ENCODE measurements at regions not wholly inside any gene's neighbourhood (a gene's known extent, or its start where the extent isn't known, plus 50 kb on each side); places are given as distances from the start of the nearest gene placed in this dataset.

GRCh38 chr12:123069436-123070266 lies 81.2 kb downstream of the PITPNM2 start:
- no peak overlapping the region for H3K4me3 ChIP-seq (ENCODE audit: low read length in 2 of 2)
- H3K9me3 ChIP-seq (ENCODE audit: control insufficient read depth in 2 of 2, low read length in 2 of 2): no peaks in the 10 kb centered on the region
- H3K9ac ChIP-seq (ENCODE audit: low read length in 2 of 2): no peak overlapping the region
- H3K27ac ChIP-seq (ENCODE audit: low read length): no peak overlapping the region
- H3K36me3 ChIP-seq (ENCODE audit: control insufficient read depth in 2 of 2, insufficient read depth in 2 of 2, low read length in 2 of 2): no peaks in the 10 kb centered on the region
- peaks cover 51% of the 10 kb centered on the region for H3K4me1 ChIP-seq (ENCODE audit: control insufficient read depth, insufficient read depth, low read length)
- no peaks in the 10 kb centered on the region for H3K27me3 ChIP-seq (ENCODE audit: control insufficient read depth in 1 of 2, insufficient read depth in 2 of 2, low read length in 2 of 2)

- Histone ChIP-seq H3K9me3 (ENCODE audit: control insufficient read depth in 2 of 2, low read length in 2 of 2) (no peaks in the 10 kb centered on the region), H3K27ac (ENCODE audit: low read length) (no peak overlapping the region), H3K9ac (ENCODE audit: low read length in 2 of 2) (no peak overlapping the region), H3K4me1 (ENCODE audit: control insufficient read depth, insufficient read depth, low read length) (peaks cover 66% of the 10 kb centered on the region), H3K4me3 (ENCODE audit: low read length in 2 of 2) (no peak overlapping the region), H3K27me3 (ENCODE audit: control insufficient read depth in 1 of 2, insufficient read depth in 2 of 2, low read length in 2 of 2) (no peaks in the 10 kb centered on the region), H3K36me3 (ENCODE audit: control insufficient read depth in 2 of 2, insufficient read depth in 2 of 2, low read length in 2 of 2) (no peaks in the 10 kb centered on the region)
These were observed 83.2 kb downstream of the PITPNM2 start for GRCh38 chr12:123067654-123068053.

- no peak overlapping the region for H3K4me3 ChIP-seq (ENCODE audit: low read length in 2 of 2)
- no peaks in the 10 kb centered on the region for H3K9me3 ChIP-seq (ENCODE audit: control insufficient read depth in 2 of 2, low read length in 2 of 2)
- no peak overlapping the region for H3K27ac ChIP-seq (ENCODE audit: low read length)
- H3K9ac ChIP-seq (ENCODE audit: low read length in 2 of 2): no peak overlapping the region
- H3K4me1 ChIP-seq (ENCODE audit: control insufficient read depth, insufficient read depth, low read length): peaks cover 70% of the 10 kb centered on the region
- H3K27me3 ChIP-seq (ENCODE audit: control insufficient read depth in 1 of 2, insufficient read depth in 2 of 2, low read length in 2 of 2): no peaks in the 10 kb centered on the region
- H3K36me3 ChIP-seq (ENCODE audit: control insufficient read depth in 2 of 2, insufficient read depth in 2 of 2, low read length in 2 of 2): no peaks in the 10 kb centered on the region
These were observed 84.5 kb downstream of the PITPNM2 start for GRCh38 chr12:123066384-123066710.

- Histone ChIP-seq H3K4me1 (ENCODE audit: control insufficient read depth, insufficient read depth, low read length) (peaks cover 70% of the 10 kb centered on the region), H3K36me3 (ENCODE audit: control insufficient read depth in 2 of 2, insufficient read depth in 2 of 2, low read length in 2 of 2) (no peaks in the 10 kb centered on the region), H3K9ac (ENCODE audit: low read length in 2 of 2) (no peak overlapping the region), H3K27ac (ENCODE audit: low read length) (peak overlapping the region; percentile 64), H3K27me3 (ENCODE audit: control insufficient read depth in 1 of 2, insufficient read depth in 2 of 2, low read length in 2 of 2) (no peaks in the 10 kb centered on the region), H3K4me3 (ENCODE audit: low read length in 2 of 2) (peak overlapping the region in 1 of 2 donors; percentile 22), H3K9me3 (ENCODE audit: control insufficient read depth in 2 of 2, low read length in 2 of 2) (no peaks in the 10 kb centered on the region)
These were observed 85.1 kb downstream of the PITPNM2 start for GRCh38 chr12:123065676-123066383.

- H3K9me3 ChIP-seq (ENCODE audit: control insufficient read depth in 2 of 2, low read length in 2 of 2): no peaks in the 10 kb centered on the region
- peak overlapping the region in 1 of 2 donors; percentile 13 for H3K9ac ChIP-seq (ENCODE audit: low read length in 2 of 2)
- H3K36me3 ChIP-seq (ENCODE audit: control insufficient read depth in 2 of 2, insufficient read depth in 2 of 2, low read length in 2 of 2): no peaks in the 10 kb centered on the region
- H3K27ac ChIP-seq (ENCODE audit: low read length): peak overlapping the region; percentile 64
- no peaks in the 10 kb centered on the region for H3K27me3 ChIP-seq (ENCODE audit: control insufficient read depth in 1 of 2, insufficient read depth in 2 of 2, low read length in 2 of 2)
- peaks cover 69% of the 10 kb centered on the region for H3K4me1 ChIP-seq (ENCODE audit: control insufficient read depth, insufficient read depth, low read length)
- H3K4me3 ChIP-seq (ENCODE audit: low read length in 2 of 2): peak overlapping the region; percentile 49 to 51
These were observed 84.6 kb downstream of the ARL6IP4 start for GRCh38 chr12:123064885-123065619.

- Histone ChIP-seq H3K27ac (ENCODE audit: low read length) (peak overlapping the region; percentile 64), H3K4me1 (ENCODE audit: control insufficient read depth, insufficient read depth, low read length) (peaks cover 71% of the 10 kb centered on the region), H3K36me3 (ENCODE audit: control insufficient read depth in 2 of 2, insufficient read depth in 2 of 2, low read length in 2 of 2) (no peaks in the 10 kb centered on the region), H3K9me3 (ENCODE audit: control insufficient read depth in 2 of 2, low read length in 2 of 2) (no peaks in the 10 kb centered on the region), H3K27me3 (ENCODE audit: control insufficient read depth in 1 of 2, insufficient read depth in 2 of 2, low read length in 2 of 2) (no peaks in the 10 kb centered on the region), H3K9ac (ENCODE audit: low read length in 2 of 2) (peak overlapping the region in 1 of 2 donors; percentile 13), H3K4me3 (ENCODE audit: low read length in 2 of 2) (peak overlapping the region; percentile 49 to 51)
These were observed 83.9 kb downstream of the ARL6IP4 start for GRCh38 chr12:123064366-123064765.

- H3K9me3 ChIP-seq (ENCODE audit: control insufficient read depth in 2 of 2, low read length in 2 of 2): no peaks in the 10 kb centered on the region
- peak overlapping the region; percentile 51 to 58 for H3K4me3 ChIP-seq (ENCODE audit: low read length in 2 of 2)
- peak overlapping the region in 1 of 2 donors; percentile 13 for H3K9ac ChIP-seq (ENCODE audit: low read length in 2 of 2)
- H3K27me3 ChIP-seq (ENCODE audit: control insufficient read depth in 1 of 2, insufficient read depth in 2 of 2, low read length in 2 of 2): no peaks in the 10 kb centered on the region
- peaks cover 75% of the 10 kb centered on the region for H3K4me1 ChIP-seq (ENCODE audit: control insufficient read depth, insufficient read depth, low read length)
- peak overlapping the region; percentile 70 for H3K27ac ChIP-seq (ENCODE audit: low read length)
- H3K36me3 ChIP-seq (ENCODE audit: control insufficient read depth in 2 of 2, insufficient read depth in 2 of 2, low read length in 2 of 2): no peaks in the 10 kb centered on the region
These were observed 83.1 kb downstream of the ARL6IP4 start for GRCh38 chr12:123063535-123063934.

- Histone ChIP-seq H3K9ac (ENCODE audit: low read length in 2 of 2) (no peak overlapping the region), H3K27ac (ENCODE audit: low read length) (peak overlapping the region; percentile 70), H3K4me3 (ENCODE audit: low read length in 2 of 2) (peak overlapping the region in 1 of 2 donors; percentile 58)
These were observed 82.4 kb downstream of the ARL6IP4 start for GRCh38 chr12:123062681-123063486.

GRCh38 chr12:123061441-123062205 lies 81.1 kb downstream of the ARL6IP4 start:
- no peak overlapping the region for H3K9ac ChIP-seq (ENCODE audit: low read length in 2 of 2)
- no peaks in the 10 kb centered on the region for H3K9me3 ChIP-seq (ENCODE audit: control insufficient read depth in 2 of 2, low read length in 2 of 2)
- peaks cover 77% of the 10 kb centered on the region for H3K4me1 ChIP-seq (ENCODE audit: control insufficient read depth, insufficient read depth, low read length)
- no peak overlapping the region for H3K4me3 ChIP-seq (ENCODE audit: low read length in 2 of 2)
- H3K36me3 ChIP-seq (ENCODE audit: control insufficient read depth in 2 of 2, insufficient read depth in 2 of 2, low read length in 2 of 2): no peaks in the 10 kb centered on the region
- no peaks in the 10 kb centered on the region for H3K27me3 ChIP-seq (ENCODE audit: control insufficient read depth in 1 of 2, insufficient read depth in 2 of 2, low read length in 2 of 2)
- H3K27ac ChIP-seq (ENCODE audit: low read length): no peak overlapping the region

More at GRCh38 chr12:123062681-123063486, 82.4 kb downstream of the ARL6IP4 start:
- Histone ChIP-seq H3K36me3 (ENCODE audit: control insufficient read depth in 2 of 2, insufficient read depth in 2 of 2, low read length in 2 of 2) (no peaks in the 10 kb centered on the region), H3K27me3 (ENCODE audit: control insufficient read depth in 1 of 2, insufficient read depth in 2 of 2, low read length in 2 of 2) (no peaks in the 10 kb centered on the region), H3K9me3 (ENCODE audit: control insufficient read depth in 2 of 2, low read length in 2 of 2) (no peaks in the 10 kb centered on the region), H3K4me1 (ENCODE audit: control insufficient read depth, insufficient read depth, low read length) (peaks cover 78% of the 10 kb centered on the region)

Data from stomach smooth muscle (tissue), 2 donors.